Endothelial cell of umbilical vein (primary cell): ENCODE measurements at regions not wholly inside any gene's neighbourhood (a gene's known extent, or its start where the extent isn't known, plus 50 kb on each side); places are given as distances from the start of the nearest gene placed in this dataset.

Source experiments
- BruUV-seq: library from RNA; stranded (reverse); fragments of 400-500 nt; replicated peaks from 2 replicates; lab custom pipeline; 2021; lab: Mats Ljungman, UMichigan
- CTCF ChIA-PET: fragments of 300-600, 350-600 bp; sonication (Branson Sonifier 250); formaldehyde crosslinking; loops from one replicate; lab custom pipeline; 2021; ENCODE audit warnings: antibody characterized with exemption, inconsistent platforms; lab: Charles Lee
- POLR2A ChIA-PET: fragments of 300-600, 350-600 bp; sonication (Branson Sonifier 250); formaldehyde crosslinking; loops from one replicate; lab custom pipeline; 2021; ENCODE audit warnings: antibody characterized with exemption, inconsistent platforms; lab: Charles Lee
- DNase-seq: peaks from one replicate; pipeline ENCODE4 v3.0.0-alpha.2; 2011; ENCODE audit warnings: low read depth, low spot score
- FAIRE-seq: peaks from 2 replicates; lab custom pipeline; 2011; peaks lifted over from hg19 to GRCh38; lab: Jason Lieb, UNC
- H2AFZ ChIP-seq: 2 replicates; pipeline ENCODE4 v1.6.0; 2012; ENCODE audit warnings: low read depth, low read length, control low read depth, inconsistent platforms
- H3K27ac ChIP-seq: 2 replicates; pipeline ENCODE4 v1.5.1; 2011; ENCODE audit warnings: low read depth, mild to moderate bottlenecking, control low read depth, low read length, moderate library complexity; ENCODE audit not compliant: insufficient read depth
- H3K27me3 ChIP-seq, 2 experiments: 2 replicates each; pipeline versions ENCODE4 v1.6.0 to v1.6.1; 2011; ENCODE audit warnings: low read length in 2 of 2, mixed read lengths in 1 of 2; ENCODE audit not compliant: control insufficient read depth in 2 of 2, insufficient read depth in 2 of 2
- H3K36me3 ChIP-seq, 2 experiments: 2 replicates in 1 of 2; 3 replicates in 1 of 2; pipeline ENCODE4 v1.5.1; 2011; ENCODE audit warnings: low read length in 2 of 2, mild to moderate bottlenecking in 1 of 2, moderate library complexity in 1 of 2; ENCODE audit not compliant: control insufficient read depth in 2 of 2, insufficient read depth in 2 of 2; ENCODE audit errors: extremely low read depth in 1 of 2
- H3K4me1 ChIP-seq: 3 replicates; pipeline ENCODE4 v1.5.1; 2011; ENCODE audit warnings: mild to moderate bottlenecking, low read length; ENCODE audit not compliant: control insufficient read depth, insufficient read depth; ENCODE audit errors: extremely low read depth
- H3K4me2 ChIP-seq: 2 replicates; pipeline ENCODE4 v1.6.1; 2011; ENCODE audit warnings: low read length, control low read depth, mixed read lengths; ENCODE audit not compliant: insufficient read depth
- H3K4me3 ChIP-seq, 3 experiments: fragments of 200-600 bp in 1 of 3; sonication (generic), shearing (Covaris generic) in 1 of 3; replicated peaks in 1 of 3; 2 replicates each; pipeline ENCODE4 v1.5.1; 2011 to 2016; ENCODE audit warnings: control low read depth in 3 of 3, low read length in 3 of 3, mild to moderate bottlenecking in 2 of 3, inconsistent platforms in 1 of 3, low read depth in 1 of 3, moderate library complexity in 1 of 3; ENCODE audit not compliant: insufficient read depth in 1 of 3
- H3K79me2 ChIP-seq: 2 replicates; pipeline ENCODE4 v1.6.0; 2012; ENCODE audit warnings: low read length, inconsistent platforms; ENCODE audit not compliant: control insufficient read depth, insufficient read depth
- H3K9ac ChIP-seq: replicated peaks from 2 replicates; pipeline ENCODE3; 2011; ENCODE audit warnings: low read length, control low read depth; ENCODE audit not compliant: insufficient read depth; ENCODE audit errors: extremely low read depth
- H3K9me1 ChIP-seq: replicated peaks from 3 replicates; pipeline ENCODE4 v1.6.0; 2011; ENCODE audit warnings: mild to moderate bottlenecking, low read length; ENCODE audit not compliant: control insufficient read depth, insufficient read depth; ENCODE audit errors: extremely low read depth
- H3K9me3 ChIP-seq: replicated peaks from 2 replicates; pipeline ENCODE4 v1.5.1; 2012; ENCODE audit warnings: low read length, inconsistent platforms; ENCODE audit not compliant: control insufficient read depth, insufficient read depth
- H4K20me1 ChIP-seq: replicated peaks from 2 replicates; pipeline ENCODE3; 2011; ENCODE audit warnings: mild to moderate bottlenecking, low read length; ENCODE audit not compliant: control insufficient read depth, insufficient read depth; ENCODE audit errors: extremely low read depth
- EZH2 ChIP-seq: IDR thresholded peaks from 2 replicates; pipeline ENCODE4 v1.6.1; 2012; ENCODE audit warnings: borderline replicate concordance, low read depth, mild to moderate bottlenecking, moderate library complexity, low read length, inconsistent platforms; ENCODE audit not compliant: severe bottlenecking
- FOS ChIP-seq: IDR thresholded peaks from 2 replicates; pipeline ENCODE4 v1.6.1; 2011; ENCODE audit warnings: mild to moderate bottlenecking, low read length, moderate library complexity, borderline replicate concordance; ENCODE audit not compliant: insufficient read depth
- GATA2 ChIP-seq: IDR thresholded peaks from 2 replicates; pipeline ENCODE4 v1.7.0; 2011; ENCODE audit warnings: low read depth, mild to moderate bottlenecking, moderate library complexity, mixed read lengths, low read length; ENCODE audit not compliant: insufficient read length, insufficient read depth
- JUN ChIP-seq: IDR thresholded peaks from 2 replicates; pipeline ENCODE4 v1.6.1; 2011; ENCODE audit warnings: borderline replicate concordance, low read depth; ENCODE audit not compliant: insufficient read length, insufficient read depth
- MAX ChIP-seq: IDR thresholded peaks from 2 replicates; pipeline ENCODE4 v1.6.1; 2011; ENCODE audit not compliant: insufficient read depth, insufficient read length
- MYC ChIP-seq: IDR thresholded peaks from one replicate; pipeline ENCODE4 v1.6.1; 2011; ENCODE audit warnings: mild to moderate bottlenecking, low read depth, low read length
- POLR2A ChIP-seq: IDR thresholded peaks from 2 replicates; pipeline ENCODE4 v1.6.1; 2012; ENCODE audit warnings: low read depth, mild to moderate bottlenecking, control low read depth, low read length
- POLR2AphosphoS5 ChIP-seq: IDR thresholded peaks from 2 replicates; pipeline ENCODE4 v1.6.1; 2012; ENCODE audit warnings: low read depth, mild to moderate bottlenecking, control low read depth, low read length, moderate library complexity; ENCODE audit not compliant: insufficient read depth
- dilution Hi-C: fragments of 300-500 bp; cut with MboI; formaldehyde crosslinking; loops from one replicate; pipeline ENCODE4 v1.15.0; 2019; ENCODE audit warnings: low sequenced_read_pairs; ENCODE audit not compliant: extremely low pct_ligation_motif_present
- intact Hi-C: fragments of 100-400 bp; cut with micrococcal nuclease; formaldehyde crosslinking; loops from one replicate; pipeline ENCODE4 v1.10.0; 2022
- TF ChIP-seq, protein P1 (sequence below), 2 donors: IDR thresholded peaks; 1 replicate in 1 of 2; 2 replicates in 1 of 2; pipeline ENCODE4 v1.5.1; 2011; ENCODE audit warnings: low read length in 2 of 2, mild to moderate bottlenecking in 2 of 2, moderate library complexity in 2 of 2, control low read depth in 1 of 2, inconsistent platforms in 1 of 2, low read depth in 1 of 2; ENCODE audit not compliant: insufficient read depth in 1 of 2; ENCODE audit errors: extremely low read depth in 1 of 2

GRCh38 chr9:24118190-24118589 is 292.1 kb upstream of the ELAVL2 start:
- no peak for DNase-seq
- BruUV-seq = no TSS peak
- H3K79me2 ChIP-seq = no peaks in the 10 kb centered on the region
- FAIRE-seq = no peak
- peaks cover 2% of the 10 kb centered on the region for H3K9me3 ChIP-seq
- no peak overlapping the region for H3K27ac ChIP-seq
- POLR2A ChIA-PET = no interaction called here
- H2AFZ ChIP-seq = no peak overlapping the region
- no peaks in the 10 kb centered on the region for H3K4me1 ChIP-seq
- CTCF ChIA-PET = no interaction called here
- no peaks in the 10 kb centered on the region for H3K27me3 ChIP-seq
- no peaks in the 10 kb centered on the region for H3K9me1 ChIP-seq
- intact Hi-C loops (no loop called here), dilution Hi-C loops (no loop called here)
- no peak overlapping the region for H3K9ac ChIP-seq
- TF ChIP-seq POLR2A (no peak), POLR2AphosphoS5 (no peak), GATA2 (no peak), MAX (no peak), MYC (no peak), JUN (no peak), FOS (no peak), EZH2 (no peak)
- TF ChIP-seq, protein P1, sequence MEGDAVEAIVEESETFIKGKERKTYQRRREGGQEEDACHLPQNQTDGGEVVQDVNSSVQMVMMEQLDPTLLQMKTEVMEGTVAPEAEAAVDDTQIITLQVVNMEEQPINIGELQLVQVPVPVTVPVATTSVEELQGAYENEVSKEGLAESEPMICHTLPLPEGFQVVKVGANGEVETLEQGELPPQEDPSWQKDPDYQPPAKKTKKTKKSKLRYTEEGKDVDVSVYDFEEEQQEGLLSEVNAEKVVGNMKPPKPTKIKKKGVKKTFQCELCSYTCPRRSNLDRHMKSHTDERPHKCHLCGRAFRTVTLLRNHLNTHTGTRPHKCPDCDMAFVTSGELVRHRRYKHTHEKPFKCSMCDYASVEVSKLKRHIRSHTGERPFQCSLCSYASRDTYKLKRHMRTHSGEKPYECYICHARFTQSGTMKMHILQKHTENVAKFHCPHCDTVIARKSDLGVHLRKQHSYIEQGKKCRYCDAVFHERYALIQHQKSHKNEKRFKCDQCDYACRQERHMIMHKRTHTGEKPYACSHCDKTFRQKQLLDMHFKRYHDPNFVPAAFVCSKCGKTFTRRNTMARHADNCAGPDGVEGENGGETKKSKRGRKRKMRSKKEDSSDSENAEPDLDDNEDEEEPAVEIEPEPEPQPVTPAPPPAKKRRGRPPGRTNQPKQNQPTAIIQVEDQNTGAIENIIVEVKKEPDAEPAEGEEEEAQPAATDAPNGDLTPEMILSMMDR (IDR thresholded peaks at IDR 0.05; ENCODE audit: extremely low read depth in 1 of 2, insufficient read depth in 1 of 2, low read depth in 1 of 2, low read length in 2 of 2) = no peak
- no peaks in the 10 kb centered on the region for H4K20me1 ChIP-seq
- H3K4me2 ChIP-seq = no peak overlapping the region
- no peaks in the 10 kb centered on the region for H3K36me3 ChIP-seq
- H3K4me3 ChIP-seq = no peak overlapping the region
